Tibial artery (tissue), 4 donors: ENCODE measurements at regions not wholly inside any gene's neighbourhood (a gene's known extent, or its start where the extent isn't known, plus 50 kb on each side); places are given as distances from the start of the nearest gene placed in this dataset.

Source experiments
- DNase-seq, 2 donors: peaks; one replicate each; pipeline ENCODE4 v3.0.0-alpha.2; 2019
- H3K27ac ChIP-seq, 2 donors: fragments of 200-600 bp; sonication (generic) in 1 of 2; 1 replicate in 1 of 2; 2 replicates in 1 of 2; pipeline ENCODE4 v1.5.1; 2018 to 2019; ENCODE audit warnings: mild to moderate bottlenecking in 1 of 2
- H3K27me3 ChIP-seq, 2 donors: fragments of 200-600 bp; sonication (generic) in 1 of 2; one replicate each; pipeline versions ENCODE4 v1.5.1 to v1.6.0; 2016 to 2019
- H3K36me3 ChIP-seq, 3 donors: fragments of 200-600 bp; sonication (generic) in 2 of 3; one replicate each; pipeline ENCODE4 v1.5.1; 2016 to 2019; ENCODE audit warnings: mild to moderate bottlenecking in 2 of 3
- H3K4me1 ChIP-seq, 4 donors: fragments of 200-600 bp; sonication (generic) in 2 of 4; 1 replicate in 3 of 4; 2 replicates in 1 of 4; pipeline ENCODE4 v1.5.1; 2016 to 2019
- H3K4me3 ChIP-seq, 2 donors: fragments of 200-600 bp; sonication (generic) in 1 of 2; 1 replicate in 1 of 2; 2 replicates in 1 of 2; pipeline ENCODE4 v1.5.1; 2018 to 2019; ENCODE audit warnings: mild to moderate bottlenecking in 2 of 2
- H3K9me3 ChIP-seq, 3 donors: fragments of 200-600 bp; sonication (generic) in 1 of 3; one replicate each; pipeline ENCODE4 v1.5.1; 2016 to 2019
- CTCF ChIP-seq, 2 experiments: fragments of 200-600 bp in 1 of 2; fragments of 450-650 bp in 1 of 2; IDR thresholded peaks; one replicate each; pipeline ENCODE4 v1.5.1; 2017 to 2019; ENCODE audit warnings: antibody characterized with exemption in 2 of 2, mild to moderate bottlenecking in 1 of 2, moderate library complexity in 1 of 2
- intact Hi-C: fragments of 100-400 bp; cut with DNase I; formaldehyde crosslinking; loops from one replicate; pipeline ENCODE4 v1.15.0; 2023; ENCODE audit warnings: low total_unique reads

GRCh38 chr4:30904588-30904987, 184.4 kb downstream of the PCDH7 start:
- no peak overlapping the region for H3K27ac ChIP-seq
- no peaks in the 10 kb centered on the region for H3K27me3 ChIP-seq
- no peak for TF ChIP-seq CTCF (IDR thresholded peaks at IDR 0.05)
- H3K4me3 ChIP-seq: no peak overlapping the region
- peaks cover 0 to 35% (median 4%) of the 10 kb centered on the region in 4 donors for H3K4me1 ChIP-seq
- H3K36me3 ChIP-seq: no peaks in the 10 kb centered on the region
- H3K9me3 ChIP-seq: no peaks in the 10 kb centered on the region
- intact Hi-C loops: no loop called here
- DNase-seq: no peak

GRCh38 chr4:30912098-30912714, 192.0 kb downstream of the PCDH7 start:
- Histone ChIP-seq H3K9me3 (no peaks in the 10 kb centered on the region), H3K27ac (peak overlapping the region in 1 of 2 donors; percentile 12), H3K4me1 (peaks cover 0 to 22% (median 1%) of the 10 kb centered on the region in 4 donors), H3K36me3 (no peaks in the 10 kb centered on the region), H3K4me3 (no peak overlapping the region), H3K27me3 (no peaks in the 10 kb centered on the region)
- DNase-seq: no peak
- TF ChIP-seq CTCF (IDR thresholded peaks at IDR 0.05): no peak
- intact Hi-C loops: no loop called here

GRCh38 chr4:30916337-30917274, 196.4 kb downstream of the PCDH7 start:
- Histone ChIP-seq H3K27ac (no peak overlapping the region), H3K9me3 (no peaks in the 10 kb centered on the region), H3K4me1 (peaks cover 0 to 25% (median 1%) of the 10 kb centered on the region in 4 donors), H3K36me3 (peaks cover 0 to 5% (median 0%) of the 10 kb centered on the region in 3 donors), H3K27me3 (no peaks in the 10 kb centered on the region), H3K4me3 (no peak overlapping the region)
- intact Hi-C loops: no loop called here
- DNase-seq: no peak
- no peak for TF ChIP-seq CTCF (IDR thresholded peaks at IDR 0.05)

- intact Hi-C loops: no loop called here
- Histone ChIP-seq H3K27ac (no peak overlapping the region), H3K4me3 (no peak overlapping the region), H3K4me1 (peaks cover 0 to 12% (median 0%) of the 10 kb centered on the region in 4 donors), H3K9me3 (no peaks in the 10 kb centered on the region), H3K36me3 (peaks cover 0 to 5% (median 0%) of the 10 kb centered on the region in 3 donors), H3K27me3 (no peaks in the 10 kb centered on the region)
- no peak for TF ChIP-seq CTCF (IDR thresholded peaks at IDR 0.05)
- DNase-seq: no peak
Measured at GRCh38 chr4:30917946-30918345, 197.8 kb downstream of the PCDH7 start.

- no peak overlapping the region for H3K27ac ChIP-seq
- intact Hi-C loops: no loop called here
- no peak overlapping the region for H3K4me3 ChIP-seq
- H3K9me3 ChIP-seq: no peaks in the 10 kb centered on the region
- H3K27me3 ChIP-seq: no peaks in the 10 kb centered on the region
- H3K36me3 ChIP-seq: peaks cover 0 to 5% (median 0%) of the 10 kb centered on the region in 3 donors
- TF ChIP-seq CTCF (IDR thresholded peaks at IDR 0.05): no peak
- no peak for DNase-seq
- H3K4me1 ChIP-seq: peaks cover 0 to 11% (median 0%) of the 10 kb centered on the region in 4 donors
Measured at GRCh38 chr4:30919458-30919857, 199.3 kb downstream of the PCDH7 start.
